Right lobe of liver (tissue), 6 donors: ENCODE measurements at regions not wholly inside any gene's neighbourhood (a gene's known extent, or its start where the extent isn't known, plus 50 kb on each side); places are given as distances from the start of the nearest gene placed in this dataset.

Experiments used
- ATAC-seq, 4 donors: fragments of 200-7000 bp; cut with Tn5 transposase; one replicate each; pipeline ENCODE4 v1.9.1; 2020; ENCODE audit warnings: mild to moderate bottlenecking in 4 of 4, moderate library complexity in 4 of 4
- DNase-seq, 3 donors: peaks; one replicate each; pipeline ENCODE4 v3.0.0-alpha.2; 2020
- H3K27ac ChIP-seq, 3 donors: fragments of 200-600 bp; one replicate each; pipeline ENCODE4 v1.8.0; 2022
- H3K27me3 ChIP-seq, 2 donors: fragments of 200-600 bp; one replicate each; pipeline ENCODE4 v1.8.0; 2022
- H3K36me3 ChIP-seq, 4 donors: fragments of 200-600 bp; sonication (generic) in 1 of 4; one replicate each; pipeline versions ENCODE4 v1.5.1 to v1.8.0; 2017 to 2022; ENCODE audit warnings: control low read depth in 1 of 4
- H3K4me1 ChIP-seq, 4 donors: fragments of 200-600 bp; sonication (generic) in 1 of 4; one replicate each; pipeline versions ENCODE4 v1.5.1 to v1.8.0; 2017 to 2022; ENCODE audit warnings: control low read depth in 1 of 4
- H3K4me3 ChIP-seq, 3 donors: fragments of 200-600 bp; one replicate each; pipeline ENCODE4 v1.8.0; 2022
- H3K9me3 ChIP-seq, 4 donors: fragments of 200-600 bp; sonication (generic) in 1 of 4; one replicate each; pipeline versions ENCODE4 v1.5.1 to v1.8.0; 2017 to 2022; ENCODE audit warnings: control low read depth in 1 of 4
- POLR2A ChIP-seq: fragments of 450-650 bp; IDR thresholded peaks from one replicate; pipeline ENCODE4 v1.6.1; 2017; ENCODE audit warnings: antibody characterized with exemption, mild to moderate bottlenecking
- WGBS: methylation state at CpG from one replicate; pipeline ENCODE4 v1.1.6; 2018; ENCODE audit warnings: low coverage, low lambda C conversion rate; ENCODE audit not compliant: insufficient coverage; ENCODE audit errors: missing lambda C conversion rate; 5-methylcytosine and 5-hydroxymethylcytosine counted together
- intact Hi-C, 2 donors: fragments of 100-400 bp; cut with DNase I; formaldehyde crosslinking; loops; one replicate each; pipeline versions ENCODE4 v1.11.2 to v1.14.1; 2022
- TF ChIP-seq, protein P1 (sequence below), 4 donors: fragments of 200-600 bp in 3 of 4; fragments of 450-650 bp in 1 of 4; IDR thresholded peaks; one replicate each; pipeline versions ENCODE4 v1.5.1 to v1.8.0; 2016 to 2022; ENCODE audit warnings: antibody characterized with exemption in 4 of 4, mild to moderate bottlenecking in 2 of 4
- donor health status: DM: no; HTN: yes; CAD: no.
- donor health status: DM: no; HTN: no; CAD: no.
- donor health status: DM: no; HTN: no; CAD: no.
- donor health status: DM: no; HTN: yes; CAD: no.
- donor health status: DM: no; HTN: yes; CAD: no.

DNA sequence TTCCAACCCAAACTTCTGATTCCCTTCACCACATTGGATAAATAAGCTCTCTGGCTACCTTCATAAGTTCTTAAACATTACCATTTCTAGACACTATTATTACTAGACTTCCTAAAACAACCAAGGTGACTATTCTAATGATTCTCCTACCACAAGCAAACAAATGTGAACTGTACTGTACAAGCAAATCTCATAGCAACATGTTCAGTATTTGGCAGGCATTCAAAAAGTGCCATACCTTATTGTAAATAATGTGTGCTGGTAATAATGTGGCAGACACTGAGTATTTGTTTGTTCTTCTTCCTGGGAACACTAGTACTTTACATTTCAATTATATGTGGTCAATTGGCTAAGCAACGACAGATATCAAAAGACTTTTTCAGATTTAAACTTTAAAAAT lies 986.0 kb upstream of the SPRY2 start:
- WGBS, result 50% methylated on average over 1 of the region's 1 CpG
- no peak overlapping the region for H3K27ac ChIP-seq
- intact Hi-C loops, result no loop called here
- ATAC-seq (no peak), DNase-seq (no peak)
- no peaks in the 10 kb centered on the region for H3K9me3 ChIP-seq
- no peak for TF ChIP-seq POLR2A
- TF ChIP-seq, protein P1, sequence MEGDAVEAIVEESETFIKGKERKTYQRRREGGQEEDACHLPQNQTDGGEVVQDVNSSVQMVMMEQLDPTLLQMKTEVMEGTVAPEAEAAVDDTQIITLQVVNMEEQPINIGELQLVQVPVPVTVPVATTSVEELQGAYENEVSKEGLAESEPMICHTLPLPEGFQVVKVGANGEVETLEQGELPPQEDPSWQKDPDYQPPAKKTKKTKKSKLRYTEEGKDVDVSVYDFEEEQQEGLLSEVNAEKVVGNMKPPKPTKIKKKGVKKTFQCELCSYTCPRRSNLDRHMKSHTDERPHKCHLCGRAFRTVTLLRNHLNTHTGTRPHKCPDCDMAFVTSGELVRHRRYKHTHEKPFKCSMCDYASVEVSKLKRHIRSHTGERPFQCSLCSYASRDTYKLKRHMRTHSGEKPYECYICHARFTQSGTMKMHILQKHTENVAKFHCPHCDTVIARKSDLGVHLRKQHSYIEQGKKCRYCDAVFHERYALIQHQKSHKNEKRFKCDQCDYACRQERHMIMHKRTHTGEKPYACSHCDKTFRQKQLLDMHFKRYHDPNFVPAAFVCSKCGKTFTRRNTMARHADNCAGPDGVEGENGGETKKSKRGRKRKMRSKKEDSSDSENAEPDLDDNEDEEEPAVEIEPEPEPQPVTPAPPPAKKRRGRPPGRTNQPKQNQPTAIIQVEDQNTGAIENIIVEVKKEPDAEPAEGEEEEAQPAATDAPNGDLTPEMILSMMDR (IDR thresholded peaks at IDR 0.05), result no peak
- no peaks in the 10 kb centered on the region for H3K4me1 ChIP-seq
- no peaks in the 10 kb centered on the region for H3K36me3 ChIP-seq
- no peak overlapping the region for H3K4me3 ChIP-seq
- no peaks in the 10 kb centered on the region for H3K27me3 ChIP-seq

DNA sequence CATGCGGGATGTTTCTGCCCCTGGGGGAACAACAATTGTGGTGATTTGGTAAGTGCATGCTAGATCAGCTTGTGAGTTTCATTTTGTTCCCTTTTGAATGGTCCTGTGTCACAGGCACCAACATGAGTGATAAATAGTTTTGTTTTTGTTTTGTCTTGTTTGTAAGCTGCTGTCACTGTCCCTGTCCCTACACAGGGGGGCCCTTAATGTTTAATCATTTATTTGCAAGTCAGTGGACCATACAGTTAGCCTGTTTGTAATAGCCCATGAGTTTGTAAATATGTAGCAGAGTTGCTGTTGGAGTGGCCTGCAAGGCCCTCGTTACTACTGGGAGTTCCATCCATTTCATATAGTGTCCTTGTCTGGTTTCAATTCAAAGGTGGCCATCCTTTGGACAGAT lies 979.6 kb upstream of the SPRY2 start:
- Histone ChIP-seq H3K4me3 (no peak overlapping the region), H3K36me3 (no peaks in the 10 kb centered on the region), H3K27me3 (no peaks in the 10 kb centered on the region), H3K27ac (no peak overlapping the region), H3K4me1 (no peaks in the 10 kb centered on the region), H3K9me3 (no peaks in the 10 kb centered on the region)
- intact Hi-C loops, result no loop called here
- TF ChIP-seq POLR2A, result no peak
- TF ChIP-seq, protein P1 (IDR thresholded peaks at IDR 0.05), result no peak
- 64% methylated on average over 2 of the region's 2 CpGs for WGBS
- DNase-seq (no peak), ATAC-seq (no peak)

DNA sequence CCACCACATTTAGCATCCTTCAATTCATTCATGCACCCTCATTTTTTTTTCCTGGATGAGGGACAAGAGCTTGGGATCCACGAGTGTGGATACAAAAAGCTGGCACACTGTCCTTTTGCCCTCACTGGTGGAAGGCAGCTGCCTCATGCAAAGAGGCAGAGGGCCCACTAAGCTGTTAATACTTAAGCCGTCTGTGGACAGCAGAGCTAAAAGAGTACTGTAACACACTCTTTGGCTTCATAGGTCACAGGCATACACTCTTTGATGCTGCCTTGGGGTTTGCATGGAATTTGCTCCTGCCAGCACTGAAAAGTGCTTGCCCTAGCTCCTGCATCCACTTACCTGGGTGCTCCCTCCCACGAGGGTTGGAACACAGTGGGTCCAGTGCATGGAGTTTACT lies 978.4 kb upstream of the SPRY2 start:
- DNase-seq, result no peak
- Histone ChIP-seq H3K4me3 (no peak overlapping the region), H3K36me3 (no peaks in the 10 kb centered on the region), H3K4me1 (no peaks in the 10 kb centered on the region), H3K27me3 (no peaks in the 10 kb centered on the region), H3K27ac (no peak overlapping the region), H3K9me3 (no peaks in the 10 kb centered on the region)
- 14% methylated on average over 3 of the region's 3 CpGs for WGBS
- no peak for TF ChIP-seq POLR2A
- TF ChIP-seq, protein P1 (IDR thresholded peaks at IDR 0.05), result no peak
- ATAC-seq, result no peak
- intact Hi-C loops, result no loop called here

DNA sequence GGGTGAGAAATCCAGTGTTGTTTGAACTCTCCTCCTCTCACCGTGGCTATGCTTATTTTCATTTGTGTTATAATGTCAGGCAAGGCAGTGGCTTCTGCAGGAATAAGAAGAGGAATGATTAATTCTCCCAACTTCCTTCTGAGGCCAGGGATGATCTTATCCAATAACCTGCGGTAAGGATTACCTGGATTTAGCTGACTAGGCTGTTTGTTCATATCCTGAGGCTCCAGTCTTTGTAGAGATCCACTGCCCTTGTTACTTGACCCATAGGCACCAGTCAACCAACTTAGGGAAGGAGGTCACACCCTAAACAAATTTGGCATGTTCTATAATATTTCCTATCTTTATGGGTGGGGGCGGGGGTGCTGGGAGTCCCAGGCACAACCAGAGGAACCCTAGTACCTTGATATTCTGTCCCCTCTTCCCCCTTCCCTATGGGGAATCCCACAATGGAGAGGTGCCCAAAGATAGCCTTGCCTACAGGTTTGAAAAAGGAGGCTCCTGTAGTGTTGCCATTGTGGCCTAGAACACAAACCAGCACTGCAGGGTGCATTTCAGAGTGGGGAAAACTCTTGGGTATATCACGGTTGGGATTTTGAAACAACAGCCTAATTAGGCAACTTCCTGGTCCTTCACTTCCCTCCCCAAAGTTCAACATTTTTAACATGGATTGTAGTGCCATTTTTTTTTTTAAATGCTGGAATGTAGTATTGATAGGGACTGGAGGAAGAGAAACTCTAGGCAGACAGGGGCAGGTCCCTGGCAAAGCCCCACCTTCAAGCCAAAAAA lies 977.5 kb upstream of the SPRY2 start:
- 54% methylated on average over 4 of the region's 4 CpGs for WGBS
- intact Hi-C loops, result no loop called here
- Histone ChIP-seq H3K36me3 (no peaks in the 10 kb centered on the region), H3K27ac (no peak overlapping the region), H3K4me3 (no peak overlapping the region), H3K27me3 (no peaks in the 10 kb centered on the region), H3K4me1 (no peaks in the 10 kb centered on the region), H3K9me3 (no peaks in the 10 kb centered on the region)
- ATAC-seq (no peak), DNase-seq (no peak)
- no peak for TF ChIP-seq POLR2A
- TF ChIP-seq, protein P1 (IDR thresholded peaks at IDR 0.05), result no peak
